ENCODE measurements at regions not wholly inside any gene's neighbourhood (a gene's known extent, or its start where the extent isn't known, plus 50 kb on each side); places are given as distances from the start of the nearest gene placed in this dataset.
A peak's percentile ranks its signal among the peaks of the same experiment; 100 is the strongest.

DNA sequence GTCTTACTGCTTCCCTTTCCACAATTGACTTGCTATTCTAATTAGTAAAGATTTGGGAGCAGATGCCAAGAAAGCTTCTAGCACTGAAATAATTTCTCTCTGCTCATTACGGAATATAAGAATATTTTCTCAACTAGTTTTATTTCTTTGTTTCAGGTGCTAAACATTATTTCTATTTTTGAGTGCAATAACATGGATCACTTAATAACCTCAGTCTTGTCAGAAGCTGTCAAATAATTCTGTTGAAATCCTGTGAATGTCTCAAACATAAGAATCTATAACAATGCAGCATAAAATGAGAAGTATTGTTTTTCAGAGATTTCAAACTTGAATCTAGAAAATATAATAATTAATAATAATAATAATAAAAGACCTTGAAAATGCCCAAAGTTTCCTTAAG lies 1221.0 kb downstream of the DSC3 start:
- H2BK120ac ChIP-seq (ENCODE audit: insufficient read depth, low read length, poor library complexity) = no peak overlapping the region
- no peaks in the 10 kb centered on the region for H3K36me3 ChIP-seq (ENCODE audit: control insufficient read depth in 1 of 2, insufficient read depth in 2 of 2, low read length in 2 of 2)
- H3K14ac ChIP-seq (ENCODE audit: low read length) = no peak overlapping the region
- H2BK12ac ChIP-seq (ENCODE audit: low read length) = no peak overlapping the region
- H3K4me1 ChIP-seq (ENCODE audit: control insufficient read depth in 1 of 2, insufficient read depth in 2 of 2, low read length in 2 of 2) = no peaks in the 10 kb centered on the region
- no peak overlapping the region for H4K91ac ChIP-seq (ENCODE audit: low read depth, low read length)
- no peaks in the 10 kb centered on the region for H3K9me3 ChIP-seq (ENCODE audit: insufficient read depth, low read depth, low read length)
- H3K9ac ChIP-seq (ENCODE audit: low read length) = no peak overlapping the region
- DNase-seq = no peak
- H2BK5ac ChIP-seq (ENCODE audit: low read depth, low read length, poor library complexity) = no peak overlapping the region
- H3K18ac ChIP-seq (ENCODE audit: low read length) = no peak overlapping the region
- no peak overlapping the region for H4K12ac ChIP-seq (ENCODE audit: low read depth, low read length)
- H3K4me2 ChIP-seq (ENCODE audit: low read length) = no peak overlapping the region
- H3K27me3 ChIP-seq (ENCODE audit: insufficient read depth, low read length) = no peaks in the 10 kb centered on the region
- no peak overlapping the region for H3K27ac ChIP-seq (ENCODE audit: low read depth, low read length)
- no peak overlapping the region for H4K8ac ChIP-seq (ENCODE audit: low read depth, low read length)
- H2AFZ ChIP-seq (ENCODE audit: insufficient read depth, low read length, poor library complexity) = no peak overlapping the region
- H3K23ac ChIP-seq (ENCODE audit: low read length) = no peak overlapping the region
- H3K79me1 ChIP-seq (ENCODE audit: low read length) = no peaks in the 10 kb centered on the region
- no CpG with 5 or more reads among the region's 1 CpG for WGBS (ENCODE audit: extremely low coverage, insufficient coverage, insufficient read length)
- H2AK5ac ChIP-seq (ENCODE audit: low read length) = no peak overlapping the region
- H3K79me2 ChIP-seq (ENCODE audit: control insufficient read depth, insufficient read depth, low read length, poor library complexity) = no peaks in the 10 kb centered on the region
- no peak overlapping the region for H3K4me3 ChIP-seq (ENCODE audit: low read depth, low read length)
- H3K4ac ChIP-seq (ENCODE audit: low read depth, low read length) = no peak overlapping the region

DNA sequence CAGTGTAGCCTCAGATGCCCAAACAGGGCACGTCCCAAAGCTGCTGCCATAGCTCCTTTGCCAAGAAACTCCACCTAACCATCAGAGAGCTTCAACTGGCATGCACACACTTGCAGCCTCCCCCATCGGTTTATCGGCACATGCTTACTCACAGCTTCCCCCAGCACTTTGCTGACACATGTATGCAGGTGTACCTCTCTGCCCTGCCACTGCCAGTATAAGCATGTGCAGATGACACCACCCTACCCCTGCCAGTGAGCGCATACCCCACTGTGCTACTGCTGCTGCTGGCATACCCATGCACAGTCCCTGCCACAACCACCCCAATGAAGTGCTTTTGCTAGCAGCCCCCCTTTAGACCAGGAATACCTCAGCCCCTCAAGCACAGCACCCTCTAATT lies 1231.0 kb downstream of the DSC3 start:
- DNase-seq = no peak
- no peak overlapping the region for H3K23ac ChIP-seq (ENCODE audit: low read length)
- H3K79me2 ChIP-seq (ENCODE audit: control insufficient read depth, insufficient read depth, low read length, poor library complexity) = no peaks in the 10 kb centered on the region
- H3K27me3 ChIP-seq (ENCODE audit: insufficient read depth, low read length) = no peaks in the 10 kb centered on the region
- H3K4me2 ChIP-seq (ENCODE audit: low read length) = no peak overlapping the region
- H4K8ac ChIP-seq (ENCODE audit: low read depth, low read length) = no peak overlapping the region
- no peak overlapping the region for H3K4ac ChIP-seq (ENCODE audit: low read depth, low read length)
- H3K9ac ChIP-seq (ENCODE audit: low read length) = no peak overlapping the region
- peaks cover 3% of the 10 kb centered on the region for H3K9me3 ChIP-seq (ENCODE audit: insufficient read depth, low read depth, low read length)
- H3K18ac ChIP-seq (ENCODE audit: low read length) = no peak overlapping the region
- H4K12ac ChIP-seq (ENCODE audit: low read depth, low read length) = no peak overlapping the region
- no peaks in the 10 kb centered on the region for H3K4me1 ChIP-seq (ENCODE audit: control insufficient read depth in 1 of 2, insufficient read depth in 2 of 2, low read length in 2 of 2)
- H4K91ac ChIP-seq (ENCODE audit: low read depth, low read length) = no peak overlapping the region
- no peak overlapping the region for H2AFZ ChIP-seq (ENCODE audit: insufficient read depth, low read length, poor library complexity)
- no CpG with 5 or more reads among the region's 4 CpGs for WGBS (ENCODE audit: extremely low coverage, insufficient coverage, insufficient read length)
- no peak overlapping the region for H2AK5ac ChIP-seq (ENCODE audit: low read length)
- no peak overlapping the region for H2BK120ac ChIP-seq (ENCODE audit: insufficient read depth, low read length, poor library complexity)
- no peaks in the 10 kb centered on the region for H3K79me1 ChIP-seq (ENCODE audit: low read length)
- no peak overlapping the region for H2BK12ac ChIP-seq (ENCODE audit: low read length)
- no peak overlapping the region for H2BK5ac ChIP-seq (ENCODE audit: low read depth, low read length, poor library complexity)
- no peak overlapping the region for H3K14ac ChIP-seq (ENCODE audit: low read length)
- no peaks in the 10 kb centered on the region for H3K36me3 ChIP-seq (ENCODE audit: control insufficient read depth in 1 of 2, insufficient read depth in 2 of 2, low read length in 2 of 2)
- no peak overlapping the region for H3K27ac ChIP-seq (ENCODE audit: low read depth, low read length)
- no peak overlapping the region for H3K4me3 ChIP-seq (ENCODE audit: low read depth, low read length)

DNA sequence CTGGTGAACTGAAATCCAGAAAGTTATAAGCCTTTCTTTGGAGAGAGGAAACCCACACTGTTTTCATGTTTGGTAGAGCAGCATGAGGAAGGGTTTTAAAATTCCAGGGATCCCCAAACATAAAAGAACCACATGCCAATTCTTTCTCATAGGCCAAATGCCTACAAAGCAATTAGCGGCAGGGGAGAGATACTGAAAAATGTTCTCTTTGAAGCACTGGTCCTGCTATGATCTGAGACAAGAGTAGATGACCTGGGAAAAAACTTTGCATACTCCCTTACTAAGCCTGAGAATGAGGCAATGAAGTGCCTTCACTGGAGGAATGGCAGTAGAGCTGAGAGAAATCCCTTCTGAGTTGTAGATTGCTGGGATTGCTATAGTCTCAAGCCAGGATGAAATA lies 1261.7 kb downstream of the DSC3 start:
- no peak overlapping the region for H3K18ac ChIP-seq (ENCODE audit: low read length)
- H3K4ac ChIP-seq (ENCODE audit: low read depth, low read length) = no peak overlapping the region
- H3K14ac ChIP-seq (ENCODE audit: low read length) = no peak overlapping the region
- H3K9me3 ChIP-seq (ENCODE audit: insufficient read depth, low read depth, low read length) = no peaks in the 10 kb centered on the region
- H3K79me1 ChIP-seq (ENCODE audit: low read length) = no peaks in the 10 kb centered on the region
- no peaks in the 10 kb centered on the region for H3K36me3 ChIP-seq (ENCODE audit: control insufficient read depth in 1 of 2, insufficient read depth in 2 of 2, low read length in 2 of 2)
- H2BK120ac ChIP-seq (ENCODE audit: insufficient read depth, low read length, poor library complexity) = no peak overlapping the region
- no peak overlapping the region for H3K23ac ChIP-seq (ENCODE audit: low read length)
- H3K4me3 ChIP-seq (ENCODE audit: low read depth, low read length) = no peak overlapping the region
- H3K27me3 ChIP-seq (ENCODE audit: insufficient read depth, low read length) = no peaks in the 10 kb centered on the region
- no peaks in the 10 kb centered on the region for H3K4me1 ChIP-seq (ENCODE audit: control insufficient read depth in 1 of 2, insufficient read depth in 2 of 2, low read length in 2 of 2)
- no peak for DNase-seq
- no peaks in the 10 kb centered on the region for H3K79me2 ChIP-seq (ENCODE audit: control insufficient read depth, insufficient read depth, low read length, poor library complexity)
- H2AK5ac ChIP-seq (ENCODE audit: low read length) = no peak overlapping the region
- no peak overlapping the region for H2BK5ac ChIP-seq (ENCODE audit: low read depth, low read length, poor library complexity)
- H2BK12ac ChIP-seq (ENCODE audit: low read length) = no peak overlapping the region
- H3K9ac ChIP-seq (ENCODE audit: low read length) = no peak overlapping the region
- no peak overlapping the region for H4K12ac ChIP-seq (ENCODE audit: low read depth, low read length)
- no peak overlapping the region for H2AFZ ChIP-seq (ENCODE audit: insufficient read depth, low read length, poor library complexity)
- H4K8ac ChIP-seq (ENCODE audit: low read depth, low read length) = no peak overlapping the region
- H3K4me2 ChIP-seq (ENCODE audit: low read length) = no peak overlapping the region
- no CpG with 5 or more reads among the region's 1 CpG for WGBS (ENCODE audit: extremely low coverage, insufficient coverage, insufficient read length)
- H3K27ac ChIP-seq (ENCODE audit: low read depth, low read length) = no peak overlapping the region
- no peak overlapping the region for H4K91ac ChIP-seq (ENCODE audit: low read depth, low read length)

DNA sequence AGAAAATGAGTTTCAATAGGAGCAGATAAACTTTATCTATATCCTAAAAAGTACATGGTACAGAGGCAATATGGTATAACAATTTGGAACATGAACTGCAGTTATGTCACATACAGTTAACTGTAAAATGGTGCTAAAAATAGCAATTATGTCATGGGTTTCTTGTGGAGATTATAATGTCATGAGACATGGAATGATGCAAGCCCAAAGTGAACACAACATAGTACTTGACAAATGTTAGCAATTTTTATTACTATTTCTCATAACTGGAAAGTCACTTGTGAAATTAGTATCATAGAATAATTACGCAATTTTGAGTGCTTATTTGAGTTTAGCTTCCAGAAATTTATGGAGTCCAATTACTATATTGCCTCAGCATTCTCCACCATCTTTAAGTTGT lies 1263.4 kb downstream of the DSC3 start:
- no peaks in the 10 kb centered on the region for H3K79me1 ChIP-seq (ENCODE audit: low read length)
- no peaks in the 10 kb centered on the region for H3K4me1 ChIP-seq (ENCODE audit: control insufficient read depth in 1 of 2, insufficient read depth in 2 of 2, low read length in 2 of 2)
- peak in 1 of 2 donors; percentile 23 for DNase-seq
- no peak overlapping the region for H3K18ac ChIP-seq (ENCODE audit: low read length)
- no peak overlapping the region for H3K4ac ChIP-seq (ENCODE audit: low read depth, low read length)
- H2AK5ac ChIP-seq (ENCODE audit: low read length) = no peak overlapping the region
- H3K79me2 ChIP-seq (ENCODE audit: control insufficient read depth, insufficient read depth, low read length, poor library complexity) = no peaks in the 10 kb centered on the region
- no peak overlapping the region for H3K27ac ChIP-seq (ENCODE audit: low read depth, low read length)
- H3K36me3 ChIP-seq (ENCODE audit: control insufficient read depth in 1 of 2, insufficient read depth in 2 of 2, low read length in 2 of 2) = no peaks in the 10 kb centered on the region
- no peak overlapping the region for H3K23ac ChIP-seq (ENCODE audit: low read length)
- no peak overlapping the region for H4K12ac ChIP-seq (ENCODE audit: low read depth, low read length)
- no peak overlapping the region for H2BK5ac ChIP-seq (ENCODE audit: low read depth, low read length, poor library complexity)
- WGBS (ENCODE audit: extremely low coverage, insufficient coverage, insufficient read length) = no CpG with 5 or more reads among the region's 1 CpG
- no peak overlapping the region for H3K4me3 ChIP-seq (ENCODE audit: low read depth, low read length)
- no peak overlapping the region for H3K9ac ChIP-seq (ENCODE audit: low read length)
- H3K9me3 ChIP-seq (ENCODE audit: insufficient read depth, low read depth, low read length) = no peaks in the 10 kb centered on the region
- no peak overlapping the region for H2BK12ac ChIP-seq (ENCODE audit: low read length)
- no peak overlapping the region for H2AFZ ChIP-seq (ENCODE audit: insufficient read depth, low read length, poor library complexity)
- H4K8ac ChIP-seq (ENCODE audit: low read depth, low read length) = no peak overlapping the region
- no peak overlapping the region for H3K4me2 ChIP-seq (ENCODE audit: low read length)
- no peaks in the 10 kb centered on the region for H3K27me3 ChIP-seq (ENCODE audit: insufficient read depth, low read length)
- H4K91ac ChIP-seq (ENCODE audit: low read depth, low read length) = no peak overlapping the region
- H3K14ac ChIP-seq (ENCODE audit: low read length) = no peak overlapping the region
- no peak overlapping the region for H2BK120ac ChIP-seq (ENCODE audit: insufficient read depth, low read length, poor library complexity)
